ELF-1 (cell line): ENCODE measurements at regions not wholly inside any gene's neighbourhood (a gene's known extent, or its start where the extent isn't known, plus 50 kb on each side); places are given as distances from the start of the nearest gene placed in this dataset.
"Not testable (repeated sequence)": the region's sequence is repeated elsewhere in the genome, so short reads cannot be mapped to it uniquely, and the experiment has no call there.

Source experiments
- DNase-seq: peaks from one replicate; pipeline ENCODE4 v3.0.0-alpha.2; 2016; ENCODE audit warnings: low read depth, low spot score

- DNase-seq: not testable (repeated sequence)
Measured at GRCh38 chr9:22508354-22508753, 61.7 kb downstream of the DMRTA1 start.

DNA sequence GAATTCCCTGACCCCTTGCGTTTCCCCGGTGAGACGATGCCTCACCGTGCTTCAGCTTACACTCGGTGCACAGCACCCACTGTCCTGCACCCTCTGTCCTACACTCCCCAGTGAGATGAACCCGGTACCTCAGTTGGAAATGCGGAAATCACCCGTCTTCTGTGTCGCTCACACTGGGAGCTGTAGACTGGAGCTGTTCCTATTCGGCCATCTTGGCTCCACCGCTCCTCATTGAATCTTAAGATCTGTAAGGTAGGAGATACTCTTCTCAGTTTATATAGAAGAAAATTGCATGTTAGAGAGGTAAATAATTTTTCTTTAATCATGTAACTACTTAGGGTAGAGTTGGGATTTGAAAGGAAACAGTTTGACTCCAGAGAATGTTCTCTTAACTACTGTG lies 62.2 kb downstream of the DMRTA1 start:
- DNase-seq: no peak

- DNase-seq: no peak
Measured at GRCh38 chr9:22512495-22512894, 65.9 kb downstream of the DMRTA1 start.

DNA sequence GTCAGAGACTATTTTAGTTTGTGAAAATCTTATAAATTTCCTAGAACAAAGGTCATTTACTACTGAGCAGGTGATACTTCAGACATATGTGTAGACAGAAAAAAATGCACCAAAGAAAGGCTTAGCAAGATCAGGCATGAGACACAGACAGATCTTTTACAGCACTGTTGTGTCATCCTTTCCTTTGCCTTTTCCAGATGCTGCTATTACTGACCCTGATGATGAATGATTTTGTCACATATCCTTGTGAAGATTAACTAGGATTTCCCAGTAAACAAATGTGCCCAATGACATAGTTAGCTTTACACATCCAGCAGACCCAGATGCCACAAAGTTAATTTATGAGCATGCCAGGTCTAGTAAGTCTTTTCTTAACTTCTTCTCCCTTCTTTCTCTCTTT lies 68.2 kb downstream of the DMRTA1 start:
- DNase-seq: no peak

DNA sequence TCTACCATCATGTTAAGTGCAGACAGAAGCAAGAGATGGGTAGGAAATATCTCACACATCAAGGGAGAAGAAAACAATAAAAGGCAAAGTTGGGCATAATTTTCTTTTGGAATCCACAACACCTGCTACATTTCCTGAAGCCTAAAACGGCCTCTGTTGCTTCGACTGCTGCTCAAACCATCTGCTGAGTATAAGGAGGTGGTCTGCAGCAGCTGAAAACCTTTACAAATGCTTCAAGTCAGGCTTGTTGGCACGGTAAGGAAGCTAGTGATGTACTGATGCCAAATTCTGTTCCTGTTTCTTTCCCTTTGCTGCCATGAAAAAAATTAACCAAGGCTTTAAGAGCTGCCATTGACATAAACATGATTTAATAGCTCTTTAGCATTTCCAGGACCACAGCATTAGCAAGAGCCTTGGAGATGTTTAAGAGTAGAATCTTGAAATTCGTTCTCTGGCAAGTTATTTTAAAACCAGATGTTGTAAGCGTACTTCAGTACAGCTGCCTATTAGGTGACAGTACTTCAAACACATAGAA lies 75.6 kb downstream of the DMRTA1 start:
- no peak for DNase-seq

DNA sequence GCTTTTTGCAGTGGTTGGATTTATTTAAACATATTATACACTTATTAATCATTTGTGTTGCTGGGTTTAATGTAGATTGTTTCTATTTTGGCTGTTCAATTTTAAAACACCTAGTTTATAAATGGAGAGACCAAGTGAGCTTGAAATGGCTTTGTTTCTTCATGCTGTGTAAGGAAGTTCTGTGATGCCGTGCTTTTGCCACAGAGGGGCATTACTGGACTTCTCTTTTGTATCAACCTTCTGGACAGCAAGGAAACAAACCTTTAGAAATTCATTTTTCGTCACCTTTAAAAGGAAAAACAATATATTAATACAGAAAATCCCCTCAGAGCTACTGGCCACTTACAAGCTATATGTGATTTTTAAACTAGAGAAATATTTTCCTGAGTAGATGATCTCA lies 81.9 kb downstream of the DMRTA1 start:
- DNase-seq: no peak

GRCh38 chr9:22529426-22530199 lies 83.0 kb downstream of the DMRTA1 start:
- no peak for DNase-seq

GRCh38 chr9:22535780-22536179 lies 89.2 kb downstream of the DMRTA1 start:
- no peak for DNase-seq

DNA sequence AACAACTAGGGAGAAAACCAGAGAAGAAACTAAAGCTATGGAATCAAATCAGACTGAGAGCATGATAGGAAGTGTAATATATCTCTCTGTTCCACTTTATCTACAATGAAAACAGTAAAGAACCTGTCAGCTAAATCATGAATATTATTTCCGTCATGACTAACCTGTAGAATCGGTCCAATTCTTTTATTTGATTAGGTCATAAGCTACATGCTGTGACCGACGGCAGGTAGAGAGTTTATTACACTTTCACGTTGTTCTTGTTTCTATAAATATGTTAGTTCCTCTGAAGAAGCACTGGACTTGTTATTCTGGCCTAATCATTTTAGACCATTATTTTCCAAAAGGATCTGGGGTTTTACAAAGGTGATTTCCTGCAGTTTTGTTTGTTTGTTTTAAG lies 91.1 kb downstream of the DMRTA1 start:
- DNase-seq: no peak

DNA sequence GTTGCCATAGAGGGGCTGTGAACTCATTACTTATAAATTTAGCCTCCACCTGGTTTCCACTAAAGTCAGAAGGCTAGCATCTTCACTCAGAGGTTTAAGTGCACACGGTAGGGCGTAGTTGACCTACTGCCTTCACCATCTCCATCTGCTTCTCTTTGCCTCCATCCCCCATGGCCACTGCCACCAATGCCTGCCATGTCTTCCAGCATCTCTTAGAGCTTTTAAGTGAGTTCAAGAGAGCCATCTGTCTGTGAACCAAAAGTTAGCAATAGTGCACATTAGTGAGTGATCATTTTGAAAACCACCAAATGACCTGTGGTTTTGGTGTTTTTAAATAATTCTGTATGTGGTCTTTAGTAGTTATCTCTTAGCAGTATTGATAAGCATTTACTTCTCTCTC lies 102.0 kb downstream of the DMRTA1 start:
- no peak for DNase-seq

DNA sequence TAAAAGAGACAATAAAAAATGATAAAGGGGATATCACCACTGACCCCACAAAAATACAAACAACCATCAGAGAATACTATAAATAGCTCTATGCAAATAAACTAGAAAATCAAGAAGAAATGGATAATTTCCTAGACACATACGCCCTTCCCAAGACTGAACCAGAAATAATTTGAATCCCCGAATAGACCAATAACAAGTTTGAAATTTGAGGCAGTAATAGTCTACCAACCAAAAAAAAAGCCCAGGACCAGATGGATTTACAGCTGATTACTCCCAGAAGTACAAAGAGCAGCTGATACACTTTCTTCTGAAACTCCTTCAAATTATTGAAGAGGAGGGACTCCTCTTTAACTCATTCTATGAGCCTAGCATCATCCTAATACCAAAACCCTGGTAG lies 128.1 kb downstream of the DMRTA1 start:
- no peak for DNase-seq

- DNase-seq: no peak
Measured at GRCh38 chr9:22580788-22581187, 134.2 kb downstream of the DMRTA1 start.

DNA sequence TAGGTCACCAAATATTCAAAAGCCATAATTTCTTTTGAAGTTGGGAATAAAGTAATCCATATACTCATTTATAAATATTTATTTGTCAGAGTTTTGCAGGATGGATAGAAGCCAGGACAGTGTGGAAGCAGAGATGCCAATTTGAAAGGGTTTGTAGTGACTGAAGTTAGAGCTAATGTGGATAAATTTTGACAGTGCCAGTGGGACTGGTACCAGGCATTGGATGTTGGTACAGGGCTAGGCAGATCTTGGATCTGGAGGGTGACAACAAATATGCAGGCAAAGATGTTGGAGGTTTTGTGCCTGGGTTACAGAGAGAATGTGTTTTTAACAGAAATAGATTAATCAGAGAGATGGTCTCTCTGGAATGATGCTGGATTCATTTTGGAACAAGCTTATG lies 135.6 kb downstream of the DMRTA1 start:
- DNase-seq: no peak

DNA sequence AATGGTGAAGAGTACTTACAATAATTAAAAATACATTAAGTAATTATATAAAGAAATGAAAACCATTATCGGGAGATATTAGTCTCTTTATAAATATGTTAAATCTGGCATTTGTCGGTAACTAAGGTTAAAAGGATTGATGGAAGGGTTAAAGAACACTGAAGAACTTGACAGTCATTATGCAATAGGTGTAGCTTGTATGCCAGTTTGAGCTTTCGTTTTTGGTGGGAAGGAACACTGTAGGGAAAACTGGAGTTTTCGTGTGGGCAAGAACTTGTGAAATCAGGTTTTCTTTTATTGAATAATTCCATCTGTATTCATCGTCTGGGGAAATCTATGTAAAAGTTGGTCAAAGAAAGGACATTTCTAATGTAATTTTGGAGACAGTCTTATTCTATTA lies 142.3 kb downstream of the DMRTA1 start:
- no peak for DNase-seq

DNA sequence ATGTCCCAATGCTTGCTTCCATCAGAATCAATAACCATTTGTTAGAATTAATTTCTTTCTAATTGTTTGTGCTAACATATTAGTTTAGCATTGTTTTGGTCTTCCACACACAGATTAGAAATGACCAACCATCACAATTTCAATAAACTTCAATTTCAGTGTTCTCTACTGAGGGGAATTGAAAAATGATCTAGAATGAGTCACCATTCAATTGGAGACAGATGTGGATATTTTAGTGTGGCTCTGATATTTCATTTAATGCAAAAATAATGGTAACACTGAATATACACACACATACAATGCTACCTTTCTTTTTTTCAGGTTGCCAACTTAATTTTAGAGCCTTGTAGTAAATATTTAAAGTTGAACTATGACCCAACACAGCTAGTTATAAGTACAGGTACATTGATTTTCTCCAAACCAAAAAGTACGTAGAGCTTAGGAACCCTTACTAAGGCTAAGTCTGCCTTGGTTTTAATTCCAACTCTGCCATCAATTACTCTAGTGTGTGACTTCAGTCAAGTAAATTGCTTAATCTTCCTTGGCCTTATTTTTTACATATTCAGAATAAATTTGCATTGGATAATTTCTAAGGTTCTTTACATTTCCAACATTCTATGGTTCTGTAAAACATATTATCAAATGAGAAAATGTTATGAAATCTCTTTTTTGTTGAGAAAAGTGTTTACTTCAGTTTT lies 143.9 kb downstream of the DMRTA1 start:
- no peak for DNase-seq

GRCh38 chr9:22595805-22596204 lies 149.2 kb downstream of the DMRTA1 start:
- no peak for DNase-seq

GRCh38 chr9:22617156-22617555 lies 170.5 kb downstream of the DMRTA1 start:
- DNase-seq: no peak

GRCh38 chr9:22622815-22623214 lies 176.2 kb downstream of the DMRTA1 start:
- no peak for DNase-seq

DNA sequence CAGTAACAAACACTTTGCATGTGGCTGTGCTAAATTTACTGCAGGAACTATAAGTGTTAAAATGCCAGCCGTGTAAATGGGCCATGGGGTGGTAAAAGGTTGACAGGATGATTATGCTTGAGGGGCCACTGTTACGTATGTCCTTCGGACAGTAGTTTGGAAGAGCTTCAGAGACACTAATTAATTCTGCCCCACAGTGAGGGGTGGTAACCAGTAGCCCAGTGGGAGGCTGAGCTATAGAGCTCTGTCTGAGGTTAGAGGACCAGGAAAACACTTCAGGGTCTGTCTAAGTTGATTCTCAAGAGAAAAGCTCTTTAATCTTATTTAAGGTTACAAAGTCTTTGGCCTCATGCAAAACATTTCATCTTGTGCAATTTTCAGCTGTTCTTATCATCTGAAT lies 176.6 kb downstream of the DMRTA1 start:
- no peak for DNase-seq

DNA sequence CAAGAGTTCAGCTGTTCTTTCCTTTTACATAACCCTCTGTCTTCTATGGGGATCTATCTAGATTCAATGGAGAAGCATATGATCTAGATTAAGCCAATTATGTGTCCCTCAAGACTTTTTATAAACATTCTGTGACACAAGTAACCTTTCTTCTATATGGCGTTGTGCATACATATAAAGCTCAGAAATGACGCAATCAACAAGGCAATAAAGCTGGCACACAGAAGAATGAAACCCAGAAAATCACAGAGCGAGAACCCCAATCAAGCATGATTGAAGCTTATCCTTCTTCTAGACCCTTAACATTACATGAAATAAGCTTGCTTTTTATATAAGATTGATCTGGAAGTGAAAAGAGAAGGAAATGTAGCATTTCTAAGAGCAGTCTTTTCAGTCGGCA lies 178.9 kb downstream of the DMRTA1 start:
- DNase-seq: no peak

GRCh38 chr9:22643541-22643940 lies 196.9 kb downstream of the DMRTA1 start:
- DNase-seq: no peak

DNA sequence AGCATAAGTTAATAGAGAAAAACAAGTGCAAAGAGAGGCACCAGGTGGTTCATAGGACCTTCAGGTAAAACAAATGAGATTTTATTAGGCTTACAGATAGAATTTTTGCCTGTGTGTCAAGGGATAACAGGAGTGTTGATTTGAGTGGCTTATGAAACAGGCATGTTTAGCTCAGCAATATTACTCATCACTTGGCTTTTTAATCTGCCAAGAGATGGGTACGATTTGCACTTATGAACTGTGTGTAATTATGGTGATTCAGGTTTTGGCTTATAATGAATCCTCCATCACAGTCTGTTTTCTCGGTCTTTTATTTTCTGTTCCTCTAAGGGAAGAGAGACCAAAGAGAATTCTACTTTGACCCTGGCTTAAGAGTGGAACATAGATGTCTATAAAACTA lies 199.3 kb downstream of the DMRTA1 start:
- DNase-seq: no peak

- DNase-seq: no peak
Measured at GRCh38 chr9:22649384-22649783, 202.8 kb downstream of the DMRTA1 start.
